MM.1S (cell line): ENCODE measurements at regions not wholly inside any gene's neighbourhood (a gene's known extent, or its start where the extent isn't known, plus 50 kb on each side); places are given as distances from the start of the nearest gene placed in this dataset.

Experiments
- DNase-seq: peaks from one replicate; pipeline ENCODE4 v3.0.0-alpha.2; 2015
- H2AFZ ChIP-seq: fragments of 300-600 bp; sonication (generic); 2 replicates; pipeline ENCODE4 v1.6.0; 2016; ENCODE audit warnings: antibody characterized with exemption, low read length
- H3F3A ChIP-seq: fragments of 300-600 bp; sonication (generic); 2 replicates; pipeline ENCODE4 v1.6.1; 2016; ENCODE audit warnings: mild to moderate bottlenecking, antibody characterized with exemption, low read length, moderate library complexity, mixed read lengths; ENCODE audit not compliant: insufficient read depth
- H3K27ac ChIP-seq: fragments of 300-600 bp; sonication (generic); 2 replicates; pipeline ENCODE4 v1.5.1; 2016; ENCODE audit warnings: mild to moderate bottlenecking, low read length
- H3K27me3 ChIP-seq: fragments of 300-600 bp; sonication (generic); replicated peaks from 2 replicates; pipeline ENCODE4 v1.6.0; 2016; ENCODE audit warnings: low read length; ENCODE audit not compliant: insufficient read depth
- H3K36me3 ChIP-seq: fragments of 300-600 bp; sonication (generic); replicated peaks from 2 replicates; pipeline ENCODE4 v1.6.1; 2016; ENCODE audit warnings: mild to moderate bottlenecking, low read length, mixed read lengths; ENCODE audit not compliant: insufficient read depth
- H3K4me1 ChIP-seq: fragments of 300-600 bp; sonication (generic); 2 replicates; pipeline ENCODE4 v1.6.1; 2016; ENCODE audit warnings: low read length, mixed read lengths
- H3K4me2 ChIP-seq: fragments of 300-600 bp; sonication (generic); 2 replicates; pipeline ENCODE4 v1.6.0; 2016; ENCODE audit warnings: low read depth, low read length
- H3K4me3 ChIP-seq: fragments of 300-600 bp; sonication (generic); 2 replicates; pipeline ENCODE4 v1.5.1; 2016; ENCODE audit warnings: low read length, mixed read lengths
- H3K79me2 ChIP-seq: fragments of 300-600 bp; sonication (generic); 2 replicates; pipeline ENCODE4 v1.6.1; 2016; ENCODE audit warnings: mixed run types, low read length, mixed read lengths
- H3K9ac ChIP-seq: fragments of 300-600 bp; sonication (generic); 2 replicates; pipeline ENCODE4 v1.6.1; 2016; ENCODE audit warnings: low read length, mixed read lengths
- H3K9me2 ChIP-seq: fragments of 300-600 bp; sonication (generic); replicated peaks from 2 replicates; pipeline ENCODE4 v1.6.1; 2016; ENCODE audit warnings: mild to moderate bottlenecking, low read length, mixed read lengths; ENCODE audit not compliant: insufficient read depth
- H3K9me3 ChIP-seq: fragments of 300-600 bp; sonication (generic); replicated peaks from 2 replicates; pipeline ENCODE4 v1.6.1; 2016; ENCODE audit warnings: mild to moderate bottlenecking, low read length, mixed read lengths; ENCODE audit not compliant: insufficient read depth
- H4K20me1 ChIP-seq: fragments of 300-600 bp; sonication (generic); 2 replicates; pipeline ENCODE4 v1.6.1; 2016; ENCODE audit warnings: mild to moderate bottlenecking, low read length, moderate library complexity, mixed read lengths; ENCODE audit not compliant: insufficient read depth
- EZH2 ChIP-seq: fragments of 300-600 bp; sonication (generic); optimal IDR thresholded peaks from 2 replicates; pipeline ENCODE3; 2017; ENCODE audit warnings: low read depth, mild to moderate bottlenecking, antibody characterized with exemption, low read length, mixed read lengths
- EZH2phosphoT487 ChIP-seq: fragments of 300-600 bp; sonication (generic); IDR thresholded peaks from 2 replicates; pipeline ENCODE4 v1.6.1; 2018; ENCODE audit warnings: antibody characterized with exemption, low read length
- TF ChIP-seq, protein P1 (sequence below): fragments of 300-600 bp; sonication (generic); IDR thresholded peaks from 2 replicates; pipeline ENCODE4 v1.5.1; 2016; ENCODE audit warnings: antibody characterized with exemption, low read length, mixed read lengths

DNA sequence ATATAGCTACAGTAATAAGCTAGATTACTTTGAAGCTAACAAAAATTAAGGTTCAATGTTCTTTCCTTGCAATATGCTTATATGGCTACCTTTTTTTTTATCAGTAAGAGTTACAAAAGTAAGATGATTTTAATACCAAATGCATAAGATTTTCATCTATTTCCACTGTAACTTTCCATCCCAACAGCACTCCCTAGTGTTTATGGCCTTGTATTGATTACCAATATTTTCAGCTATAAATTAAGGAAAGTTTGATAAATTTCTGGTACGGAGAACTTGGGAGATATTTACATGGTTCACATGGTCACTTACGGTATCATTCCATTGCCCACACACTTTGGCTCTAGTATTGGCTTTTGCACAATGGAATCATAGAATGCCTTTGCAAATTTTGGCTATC is 448.9 kb upstream of the PABPC4L start:
- H3K4me1 ChIP-seq, result no peaks in the 10 kb centered on the region
- no peak overlapping the region for H3K27ac ChIP-seq
- no peaks in the 10 kb centered on the region for H3F3A ChIP-seq
- H3K79me2 ChIP-seq, result no peaks in the 10 kb centered on the region
- H3K9me2 ChIP-seq, result no peaks in the 10 kb centered on the region
- H3K4me3 ChIP-seq, result no peak overlapping the region
- H3K27me3 ChIP-seq, result no peaks in the 10 kb centered on the region
- H4K20me1 ChIP-seq, result no peaks in the 10 kb centered on the region
- no peak for DNase-seq
- H3K4me2 ChIP-seq, result no peak overlapping the region
- H3K36me3 ChIP-seq, result no peaks in the 10 kb centered on the region
- no peaks in the 10 kb centered on the region; the same call in 1 of the 2 replicates for H3K9me3 ChIP-seq
- H3K9ac ChIP-seq, result no peak overlapping the region
- no peak overlapping the region for H2AFZ ChIP-seq
- TF ChIP-seq EZH2, result no peak
- TF ChIP-seq, protein P1, sequence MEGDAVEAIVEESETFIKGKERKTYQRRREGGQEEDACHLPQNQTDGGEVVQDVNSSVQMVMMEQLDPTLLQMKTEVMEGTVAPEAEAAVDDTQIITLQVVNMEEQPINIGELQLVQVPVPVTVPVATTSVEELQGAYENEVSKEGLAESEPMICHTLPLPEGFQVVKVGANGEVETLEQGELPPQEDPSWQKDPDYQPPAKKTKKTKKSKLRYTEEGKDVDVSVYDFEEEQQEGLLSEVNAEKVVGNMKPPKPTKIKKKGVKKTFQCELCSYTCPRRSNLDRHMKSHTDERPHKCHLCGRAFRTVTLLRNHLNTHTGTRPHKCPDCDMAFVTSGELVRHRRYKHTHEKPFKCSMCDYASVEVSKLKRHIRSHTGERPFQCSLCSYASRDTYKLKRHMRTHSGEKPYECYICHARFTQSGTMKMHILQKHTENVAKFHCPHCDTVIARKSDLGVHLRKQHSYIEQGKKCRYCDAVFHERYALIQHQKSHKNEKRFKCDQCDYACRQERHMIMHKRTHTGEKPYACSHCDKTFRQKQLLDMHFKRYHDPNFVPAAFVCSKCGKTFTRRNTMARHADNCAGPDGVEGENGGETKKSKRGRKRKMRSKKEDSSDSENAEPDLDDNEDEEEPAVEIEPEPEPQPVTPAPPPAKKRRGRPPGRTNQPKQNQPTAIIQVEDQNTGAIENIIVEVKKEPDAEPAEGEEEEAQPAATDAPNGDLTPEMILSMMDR, result no peak
- TF ChIP-seq EZH2phosphoT487, result no peak

DNA sequence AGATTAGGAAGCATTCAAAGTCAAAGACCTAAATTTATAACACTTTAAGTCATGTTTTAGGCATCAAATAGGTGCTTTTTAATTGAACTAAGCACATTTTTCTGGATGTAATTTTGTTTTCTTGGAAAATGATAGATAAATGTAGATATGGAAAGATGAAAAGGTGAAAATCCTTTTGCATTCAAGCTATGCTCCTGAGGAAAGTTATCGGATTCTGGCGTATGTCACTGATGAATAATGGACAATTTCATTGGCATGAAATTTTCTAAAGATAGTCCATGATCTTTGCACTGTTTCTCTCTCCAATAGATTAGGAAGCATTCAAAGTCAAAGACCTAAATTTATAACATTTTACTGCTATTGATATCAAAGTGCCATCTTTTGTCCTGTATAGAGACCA is 444.2 kb upstream of the PABPC4L start:
- DNase-seq, result no peak
- no peaks in the 10 kb centered on the region for H4K20me1 ChIP-seq
- H3K4me3 ChIP-seq, result no peak overlapping the region
- no peaks in the 10 kb centered on the region for H3K27me3 ChIP-seq
- H3K79me2 ChIP-seq, result no peaks in the 10 kb centered on the region
- H3K36me3 ChIP-seq, result no peaks in the 10 kb centered on the region
- H3K4me1 ChIP-seq, result no peaks in the 10 kb centered on the region
- no peak overlapping the region for H3K27ac ChIP-seq
- TF ChIP-seq EZH2 (no peak), EZH2phosphoT487 (no peak)
- TF ChIP-seq, protein P1, result no peak
- no peaks in the 10 kb centered on the region for H3K9me2 ChIP-seq
- no peak overlapping the region for H3K4me2 ChIP-seq
- H3K9me3 ChIP-seq, result no peaks in the 10 kb centered on the region; the same call in 1 of the 2 replicates
- no peak overlapping the region for H2AFZ ChIP-seq
- no peaks in the 10 kb centered on the region for H3F3A ChIP-seq
- no peak overlapping the region for H3K9ac ChIP-seq

GRCh38 chr4:134636338-134637051 is 434.9 kb upstream of the PABPC4L start:
- no peak overlapping the region for H3K27ac ChIP-seq
- no peaks in the 10 kb centered on the region for H3K79me2 ChIP-seq
- H3K4me3 ChIP-seq, result no peak overlapping the region
- no peaks in the 10 kb centered on the region for H3F3A ChIP-seq
- no peaks in the 10 kb centered on the region for H3K4me1 ChIP-seq
- H2AFZ ChIP-seq, result no peak overlapping the region
- H3K4me2 ChIP-seq, result no peak overlapping the region
- no peaks in the 10 kb centered on the region for H3K27me3 ChIP-seq
- no peak overlapping the region for H3K9ac ChIP-seq
- H3K36me3 ChIP-seq, result no peaks in the 10 kb centered on the region
- no peaks in the 10 kb centered on the region for H4K20me1 ChIP-seq
- H3K9me3 ChIP-seq, result no peaks in the 10 kb centered on the region
- DNase-seq, result no peak
- TF ChIP-seq, protein P1, result no peak
- TF ChIP-seq EZH2phosphoT487 (no peak), EZH2 (no peak)
- no peaks in the 10 kb centered on the region for H3K9me2 ChIP-seq
